Suprapubic skin (tissue), 4 donors: ENCODE measurements at regions not wholly inside any gene's neighbourhood (a gene's known extent, or its start where the extent isn't known, plus 50 kb on each side); places are given as distances from the start of the nearest gene placed in this dataset.

Experiments used
- EP300 ChIP-seq: sonication (generic); formaldehyde crosslinking; IDR thresholded peaks from one replicate; pipeline ENCODE4 v1.6.1; 2017; ENCODE audit warnings: antibody characterized with exemption
- POLR2A ChIP-seq, 2 donors: fragments of 450-650 bp; IDR thresholded peaks; one replicate each; pipeline ENCODE4 v1.6.1; 2017; ENCODE audit warnings: antibody characterized with exemption in 2 of 2, mild to moderate bottlenecking in 2 of 2, moderate library complexity in 2 of 2
- POLR2AphosphoS5 ChIP-seq, 3 donors: sonication (generic); formaldehyde crosslinking; IDR thresholded peaks; one replicate each; pipeline ENCODE4 v1.6.1; 2017; ENCODE audit warnings: antibody characterized with exemption in 3 of 3

GRCh38 chr12:18906395-18906794 lies 168.5 kb downstream of the CAPZA3 start:
- no peak for TF ChIP-seq POLR2A (IDR thresholded peaks at IDR 0.05)
- TF ChIP-seq EP300: no peak
- no peak for TF ChIP-seq POLR2AphosphoS5 (IDR thresholded peaks at IDR 0.05)
